Iris pigment epithelial cell (primary cell): ENCODE measurements at regions not wholly inside any gene's neighbourhood (a gene's known extent, or its start where the extent isn't known, plus 50 kb on each side); places are given as distances from the start of the nearest gene placed in this dataset.
A peak's percentile ranks its signal among the peaks of the same experiment; 100 is the strongest.
"Not testable (repeated sequence)": the region's sequence is repeated elsewhere in the genome, so short reads cannot be mapped to it uniquely, and the experiment has no call there.

Source experiments
- DNase-seq: peaks from one replicate; pipeline ENCODE4 v3.0.0-alpha.2; 2011; ENCODE audit warnings: low read depth

DNA sequence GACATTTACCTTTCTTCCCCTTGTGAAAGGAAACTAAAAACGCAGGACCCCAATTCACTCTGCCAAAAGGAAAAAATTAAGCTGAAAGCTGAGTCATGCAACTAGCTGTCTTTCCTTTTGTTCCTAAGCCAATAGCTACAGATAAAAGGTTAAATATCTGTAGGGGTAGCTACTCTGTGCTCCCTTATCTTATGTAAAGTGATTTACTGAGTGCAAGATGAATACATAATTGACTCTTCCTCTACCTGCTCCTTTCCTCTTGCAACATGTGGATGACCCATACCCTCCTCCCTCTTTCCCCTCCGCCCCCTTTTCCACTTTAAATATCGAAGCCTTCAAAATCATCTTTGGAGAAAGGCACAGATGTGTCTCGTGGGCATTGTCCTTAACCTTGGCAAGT, 68.0 kb upstream of the ZNF157 start:
- no peak for DNase-seq

DNA sequence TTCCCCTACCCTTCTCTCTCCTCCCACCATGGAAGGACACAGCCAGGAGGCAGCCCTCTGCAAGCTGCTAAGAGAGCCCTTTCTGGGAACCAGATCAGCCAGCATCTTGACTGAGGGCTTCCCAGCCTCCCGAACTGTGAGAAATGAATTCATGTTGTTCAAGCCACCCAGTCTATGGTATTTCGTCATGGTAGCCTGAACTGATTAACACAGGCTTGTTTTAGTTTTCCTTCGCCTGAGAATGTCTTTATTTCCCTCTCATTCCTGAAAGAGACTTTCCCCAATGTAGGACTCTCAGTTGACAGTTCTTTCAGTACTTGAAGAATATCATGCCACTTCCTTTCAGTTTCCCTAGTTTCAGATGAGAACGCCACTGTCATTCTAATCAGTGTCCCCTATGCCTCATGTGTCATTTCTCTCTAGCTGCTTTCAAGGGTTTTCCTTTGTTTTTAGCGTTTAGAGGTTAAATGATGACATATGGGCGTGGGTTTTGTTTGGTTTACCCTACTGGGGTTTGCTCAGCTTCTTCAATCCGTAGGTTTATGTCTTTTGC, 63.8 kb upstream of the ZNF157 start:
- DNase-seq, result not testable (repeated sequence)

DNA sequence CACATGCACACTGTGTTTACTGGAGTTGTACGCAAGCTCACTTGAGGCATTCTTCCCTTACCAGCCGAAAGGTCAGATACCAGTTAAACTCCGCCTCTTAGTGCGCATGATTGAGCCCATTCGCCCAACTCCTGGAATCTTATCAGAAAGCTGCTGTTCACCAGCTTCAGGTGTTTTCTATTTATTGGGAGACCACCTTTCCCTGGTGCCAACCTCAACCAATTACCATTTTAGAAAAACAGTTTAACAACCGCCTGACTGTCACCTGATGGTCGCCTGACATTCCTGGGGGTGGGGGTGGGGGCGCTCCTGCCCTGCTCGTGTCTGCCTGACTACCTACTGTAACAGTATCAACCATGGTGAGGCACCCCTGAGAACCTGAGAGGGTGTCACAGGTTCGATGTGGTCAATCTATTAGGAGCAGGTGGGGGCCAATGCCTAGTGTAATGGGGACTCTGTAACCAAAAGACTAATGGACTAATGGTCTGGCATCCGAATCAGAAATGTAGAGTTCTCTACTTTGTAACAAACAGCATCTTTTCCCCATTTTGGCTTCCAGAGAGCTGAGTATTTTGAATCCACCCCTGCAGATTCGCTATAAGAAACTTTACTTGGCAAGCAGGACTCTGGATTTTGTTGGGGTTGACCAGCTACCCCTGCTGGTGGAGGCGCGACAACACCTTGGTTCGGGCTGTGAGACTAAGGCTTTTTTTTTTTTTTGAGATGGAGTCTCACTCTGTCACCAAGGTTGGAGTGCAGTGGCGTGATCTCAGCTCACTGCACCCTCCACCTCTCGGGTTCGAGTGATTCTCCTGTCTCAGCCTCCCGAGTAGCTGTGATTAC, 58.2 kb upstream of the ZNF157 start:
- DNase-seq, result peak; percentile 64

DNA sequence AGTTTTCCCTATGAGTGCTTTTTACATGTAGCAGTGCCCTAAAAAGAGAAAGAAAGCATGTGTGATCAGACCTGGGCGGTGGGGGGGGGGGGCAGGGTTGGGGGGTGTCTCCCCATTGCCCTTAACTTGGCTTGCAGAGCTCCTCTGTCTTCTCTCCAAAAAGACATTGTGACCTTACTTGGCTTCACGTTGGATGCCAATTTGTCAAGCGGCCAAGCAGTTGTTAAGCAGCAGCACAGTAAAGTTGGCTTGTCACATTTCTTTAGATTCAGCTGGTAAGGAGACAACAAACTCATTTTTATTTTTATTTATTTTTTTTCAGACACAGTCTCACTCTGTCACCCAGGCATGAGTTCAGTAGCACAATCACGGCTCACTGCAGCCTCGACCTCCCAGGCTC, 57.3 kb upstream of the ZNF157 start:
- DNase-seq, result no peak

DNA sequence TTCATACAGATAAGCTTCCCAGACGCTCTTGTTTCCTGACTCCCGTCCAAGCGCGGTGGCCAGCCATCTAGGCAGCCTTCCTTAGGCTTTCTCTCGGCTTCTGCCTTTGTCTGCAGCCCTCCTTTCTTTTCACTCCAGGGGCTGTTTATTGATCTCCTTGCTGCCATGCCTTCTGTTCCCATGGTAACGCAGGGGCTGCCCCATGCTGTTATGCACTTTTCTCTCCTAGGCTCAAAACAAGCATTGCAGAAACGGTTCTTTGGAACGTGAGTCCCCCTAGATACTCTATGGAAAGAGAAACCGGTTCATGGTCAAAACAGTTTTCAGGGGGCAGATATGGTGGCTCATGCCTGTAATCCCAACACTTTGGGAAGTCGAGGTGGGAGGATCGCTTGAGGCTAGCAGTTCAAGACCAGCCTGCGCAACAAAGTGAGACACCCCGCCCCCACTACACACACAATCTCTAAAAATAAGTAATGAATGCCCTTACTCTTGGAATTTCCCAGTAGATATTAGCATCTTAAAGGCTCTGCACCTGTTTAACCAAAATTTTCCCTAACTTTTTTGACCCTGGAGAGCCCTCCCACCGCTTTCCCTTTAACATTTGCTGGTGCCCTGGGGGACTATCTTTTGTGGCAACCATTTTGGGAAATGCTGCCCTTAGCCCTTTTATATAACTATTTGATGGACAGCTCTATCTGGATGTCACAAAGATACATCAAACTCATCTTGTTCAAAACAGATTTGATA, 53.9 kb upstream of the ZNF157 start:
- peak; percentile 7 for DNase-seq
